HG02938 (cell line): ENCODE measurements at regions not wholly inside any gene's neighbourhood (a gene's known extent, or its start where the extent isn't known, plus 50 kb on each side); places are given as distances from the start of the nearest gene placed in this dataset.
"Not testable (repeated sequence)": the region's sequence is repeated elsewhere in the genome, so short reads cannot be mapped to it uniquely, and the experiment has no call there.

Experiments
- ATAC-seq: cut with Tn5 transposase; IDR thresholded peaks from one replicate; pipeline ENCODE4 v1.9.1; 2021; ENCODE audit warnings: mild to moderate bottlenecking, moderate library complexity; ENCODE audit not compliant: unreplicated experiment

DNA sequence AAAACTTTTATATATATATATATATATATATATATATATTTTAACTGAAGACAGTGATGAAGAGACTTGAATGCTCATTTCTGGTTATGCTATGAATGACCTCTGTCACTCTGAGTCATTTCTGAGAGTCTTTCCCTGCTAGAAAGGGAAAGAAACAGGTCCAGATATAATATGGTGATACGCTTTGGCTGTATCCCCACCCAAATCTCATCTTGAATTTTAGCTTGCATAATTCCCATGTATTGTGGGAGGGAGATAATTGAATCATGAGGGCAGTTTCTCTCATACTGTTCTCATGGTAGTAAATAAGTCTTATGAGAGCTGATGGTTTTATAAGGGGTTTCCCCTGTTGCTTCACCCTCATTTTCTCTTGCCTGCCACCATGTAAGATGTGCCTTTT is 254.1 kb upstream of the IGFBP7 start:
- ATAC-seq, result no peak

DNA sequence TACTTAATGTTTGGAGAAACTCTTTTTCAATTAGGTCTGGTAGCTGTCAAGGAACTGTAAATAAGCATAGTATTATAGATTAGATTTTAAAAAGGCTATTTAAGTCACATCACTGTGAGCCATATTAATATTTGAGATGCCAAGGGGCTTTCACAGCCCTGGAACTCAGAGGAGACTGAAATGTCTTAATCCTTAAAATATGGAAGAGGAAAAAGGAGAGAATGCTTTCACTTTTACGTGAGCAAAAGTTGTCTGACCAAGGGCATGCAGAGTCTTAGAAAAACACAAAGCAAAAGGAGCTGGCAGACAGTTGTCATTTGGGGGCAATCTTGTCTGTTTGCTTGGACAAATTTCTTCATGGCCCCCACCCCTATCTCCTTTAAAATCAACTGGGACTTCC is 253.2 kb upstream of the IGFBP7 start:
- ATAC-seq, result no peak

DNA sequence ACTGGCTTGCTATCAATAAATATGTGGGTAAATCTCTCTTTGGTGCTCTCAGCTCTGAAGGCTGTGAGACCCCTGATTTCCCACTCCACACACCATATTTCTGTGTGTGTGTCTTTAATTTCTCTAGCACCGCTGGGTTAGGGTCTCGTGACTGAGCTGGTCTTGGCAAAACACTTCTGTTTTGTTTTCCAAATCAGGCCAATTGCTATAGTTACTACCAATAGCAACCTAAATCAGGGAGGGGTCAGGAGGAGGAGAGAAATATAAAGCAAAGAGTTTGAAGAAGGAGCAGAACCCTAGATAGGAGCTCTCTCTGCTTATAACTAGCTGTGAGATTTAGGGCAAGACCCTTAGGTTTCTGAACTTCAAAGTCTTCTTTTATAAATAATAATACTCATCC is 250.5 kb upstream of the IGFBP7 start:
- no peak for ATAC-seq

DNA sequence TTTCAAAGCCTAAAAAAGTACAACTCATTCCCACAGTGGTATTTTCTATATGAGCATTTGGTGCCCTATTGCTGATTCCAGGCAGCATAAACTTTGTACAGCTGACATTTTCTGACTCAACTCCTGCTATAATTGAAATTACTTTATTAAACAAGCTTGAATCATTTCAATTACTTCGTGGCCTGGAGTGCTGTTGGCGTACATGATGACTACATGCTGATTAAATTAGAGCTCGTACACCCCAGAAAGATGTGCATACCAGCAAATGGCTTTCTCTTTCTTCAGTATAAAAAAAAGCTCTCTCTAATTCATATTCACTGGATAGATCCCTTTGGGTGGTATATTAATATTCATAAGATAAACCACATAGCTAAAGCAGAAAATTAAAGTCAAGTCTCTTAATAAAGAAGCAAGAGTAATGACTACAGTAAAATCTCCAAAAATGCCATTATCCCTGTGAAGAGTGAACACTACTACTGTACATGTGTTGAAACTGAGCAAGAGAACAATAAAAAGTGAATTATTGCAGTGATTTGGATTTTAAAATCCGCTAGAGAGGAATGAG is 245.0 kb upstream of the IGFBP7 start:
- no peak for ATAC-seq

DNA sequence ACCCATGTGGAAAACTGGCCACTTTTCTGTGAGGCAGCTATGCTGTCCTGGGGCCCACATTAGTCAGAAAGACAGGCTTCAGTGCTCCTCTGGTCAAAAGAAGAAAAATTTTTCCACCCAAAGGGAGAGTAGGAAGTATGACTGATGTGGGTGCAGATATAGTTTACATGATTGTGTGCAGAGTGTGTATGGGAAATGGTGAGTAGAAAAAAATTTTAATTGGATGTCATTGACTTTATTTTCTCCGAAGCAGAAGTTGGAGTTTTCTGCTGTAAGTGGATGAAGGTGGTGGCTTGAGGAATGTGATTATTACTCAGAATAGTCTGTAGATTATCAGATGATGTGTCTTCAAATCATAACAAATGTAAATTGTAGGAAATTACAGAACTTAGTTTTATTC is 241.5 kb upstream of the IGFBP7 start:
- ATAC-seq, result no peak

DNA sequence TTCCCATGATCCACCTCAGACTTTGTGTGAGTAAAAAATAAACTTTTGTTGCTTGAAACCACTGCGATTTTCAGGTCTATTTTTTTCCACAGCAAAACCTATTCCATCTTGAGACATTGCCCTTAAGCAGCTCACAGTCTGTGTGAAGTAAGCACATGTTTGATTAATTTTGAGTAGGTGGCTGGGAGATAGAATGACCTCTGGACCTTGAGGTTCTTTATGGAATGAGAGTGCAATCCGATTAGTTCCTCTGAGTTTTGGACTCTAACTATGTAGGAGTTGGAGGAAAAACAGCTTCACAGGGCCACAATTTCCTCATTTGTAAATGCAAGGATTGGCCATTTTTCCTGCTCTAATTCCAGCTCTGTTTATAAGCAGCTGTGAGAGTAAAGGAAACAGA is 234.1 kb upstream of the IGFBP7 start:
- ATAC-seq, result no peak

DNA sequence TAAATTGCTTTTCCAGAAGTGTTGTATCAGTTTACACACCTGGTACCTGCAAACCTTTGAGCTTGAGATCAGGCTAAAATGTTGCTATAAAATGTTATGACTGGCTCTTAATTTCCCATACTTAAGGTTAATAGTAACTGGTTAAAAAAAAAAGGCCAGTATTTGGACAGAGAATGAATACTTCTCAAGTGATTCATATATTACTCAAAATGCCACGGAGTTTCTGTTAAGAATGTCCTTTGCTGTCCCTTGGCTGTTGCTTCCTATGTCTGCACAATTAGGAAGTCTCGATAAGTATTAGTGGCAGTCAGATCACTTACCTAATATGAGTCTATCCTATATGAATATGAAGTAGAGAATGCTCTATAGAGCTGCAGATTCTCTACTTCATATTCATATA is 232.2 kb upstream of the IGFBP7 start:
- no peak for ATAC-seq

DNA sequence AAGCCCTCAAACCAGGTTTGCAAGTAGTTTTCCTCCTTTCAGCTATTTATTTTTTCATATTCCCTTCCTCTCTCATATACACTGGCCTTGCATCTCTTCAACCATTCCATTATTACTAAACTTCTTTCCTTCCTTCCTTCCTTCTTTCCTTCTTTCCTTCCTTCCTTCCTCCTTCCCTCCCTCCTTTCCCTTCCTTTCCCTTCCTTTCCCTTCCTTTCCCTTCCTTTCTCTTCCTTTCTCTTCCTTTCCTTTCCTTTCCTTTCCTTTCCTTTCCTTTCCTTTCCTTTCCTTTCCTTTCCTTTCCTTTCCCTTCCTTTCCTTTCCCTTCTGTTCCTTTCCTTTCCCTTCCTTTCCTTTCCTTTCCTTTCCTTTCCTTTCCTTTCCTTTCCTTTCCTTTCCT is 228.7 kb upstream of the IGFBP7 start:
- not testable (repeated sequence) for ATAC-seq

DNA sequence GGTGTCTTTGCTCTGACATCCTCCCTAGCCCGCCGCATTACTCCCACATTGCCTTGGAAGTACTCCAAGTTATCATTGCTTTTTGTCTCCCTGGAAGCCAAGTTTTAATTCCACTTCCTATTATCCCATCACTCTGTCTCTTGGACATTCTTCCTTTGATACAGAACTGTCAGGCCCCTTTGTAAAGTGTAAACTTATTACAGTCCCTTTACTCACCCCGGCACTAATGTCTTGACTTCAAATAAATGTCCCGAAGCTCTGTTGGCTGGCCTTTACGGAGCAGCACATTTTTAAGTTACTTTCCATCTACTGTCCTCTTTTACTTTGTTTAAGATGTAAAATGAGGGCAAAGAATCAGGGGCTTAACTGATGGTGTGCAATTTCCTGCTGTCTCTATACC is 223.5 kb upstream of the IGFBP7 start:
- ATAC-seq, result no peak

DNA sequence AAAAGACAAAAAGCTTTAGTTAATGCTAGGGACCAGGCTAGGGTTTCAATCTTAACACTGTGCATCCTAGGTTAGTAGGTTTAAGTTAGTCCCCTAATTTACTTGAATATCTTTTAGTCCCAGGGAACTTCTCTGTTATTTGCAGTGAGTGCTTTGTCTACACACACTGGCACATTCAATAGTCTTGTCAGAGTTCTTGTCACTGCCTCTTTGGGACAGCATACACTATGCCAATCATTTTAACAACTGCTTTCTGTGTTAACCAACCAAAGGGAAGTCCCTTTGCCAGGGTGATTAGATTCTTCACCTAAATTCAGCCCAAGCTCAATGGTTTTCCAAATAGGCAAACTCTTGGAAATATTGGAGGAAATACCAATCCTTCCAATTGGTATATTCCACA is 221.8 kb upstream of the IGFBP7 start:
- no peak for ATAC-seq

DNA sequence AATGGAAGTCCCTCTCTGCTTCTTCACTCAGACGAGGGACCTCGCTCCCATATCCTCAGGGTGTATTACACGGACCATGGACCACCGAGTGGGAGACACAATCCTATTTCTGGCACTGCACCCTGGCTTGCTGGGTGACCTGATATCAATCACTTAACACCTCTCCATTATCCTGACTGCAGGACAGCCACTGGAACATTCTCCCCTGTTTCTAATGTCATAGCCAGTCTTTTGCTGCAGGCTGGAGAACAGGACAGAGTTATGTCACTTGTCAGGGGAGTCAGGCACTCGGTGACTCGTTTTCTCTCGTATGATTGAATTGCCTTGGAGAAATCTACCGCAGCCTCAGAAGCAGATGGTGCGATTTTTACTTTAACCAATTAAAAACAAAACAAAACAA is 219.1 kb upstream of the IGFBP7 start:
- ATAC-seq, result no peak

DNA sequence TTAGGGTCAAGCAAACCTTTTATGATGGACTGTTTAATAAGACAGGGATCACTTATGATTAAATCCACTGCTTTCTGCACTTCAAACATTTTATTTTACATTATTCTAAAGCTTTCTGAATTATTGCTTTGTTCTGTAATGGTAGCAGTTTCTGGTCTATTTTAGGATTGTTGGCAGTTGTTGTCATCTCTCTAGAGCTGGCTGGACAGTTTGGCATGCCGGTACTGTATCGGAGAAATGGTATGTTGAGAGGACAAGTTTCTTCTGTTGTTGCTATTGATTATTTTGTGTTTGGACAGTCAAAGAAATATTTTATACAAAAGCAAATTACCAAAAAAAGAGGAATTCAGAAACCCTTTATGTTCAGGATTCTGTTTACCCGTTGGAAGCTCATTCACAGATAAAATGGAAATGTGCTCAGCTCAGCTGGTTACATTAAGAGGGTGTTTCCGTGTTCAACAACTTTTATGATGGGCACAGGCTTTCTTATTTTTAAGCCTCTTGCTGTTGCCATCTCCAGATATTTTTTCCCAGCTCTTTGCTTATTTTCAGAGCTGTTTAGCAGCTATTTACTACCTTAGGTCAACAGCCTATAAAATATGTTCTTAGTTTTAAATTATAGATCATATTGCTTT is 214.6 kb upstream of the IGFBP7 start:
- ATAC-seq, result no peak

DNA sequence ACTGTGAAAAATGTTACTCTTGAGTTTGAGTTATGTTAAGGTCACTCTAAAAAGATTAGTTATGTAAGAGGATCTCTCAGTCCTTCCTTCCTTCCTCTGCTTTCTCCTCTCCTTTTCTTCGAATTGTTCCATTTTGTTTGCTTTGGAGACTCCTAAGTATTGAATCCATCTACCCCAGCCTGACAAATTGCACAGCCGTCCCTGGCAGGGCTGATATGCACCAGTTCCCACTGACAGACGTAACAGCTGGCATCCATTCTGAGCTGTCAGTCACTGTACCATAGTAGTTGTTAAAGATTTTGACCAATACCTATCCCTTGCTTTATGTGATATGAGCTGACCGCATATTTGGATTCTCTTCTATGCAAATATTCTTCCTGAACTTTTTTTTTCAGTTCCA is 210.7 kb upstream of the IGFBP7 start:
- ATAC-seq, result no peak

DNA sequence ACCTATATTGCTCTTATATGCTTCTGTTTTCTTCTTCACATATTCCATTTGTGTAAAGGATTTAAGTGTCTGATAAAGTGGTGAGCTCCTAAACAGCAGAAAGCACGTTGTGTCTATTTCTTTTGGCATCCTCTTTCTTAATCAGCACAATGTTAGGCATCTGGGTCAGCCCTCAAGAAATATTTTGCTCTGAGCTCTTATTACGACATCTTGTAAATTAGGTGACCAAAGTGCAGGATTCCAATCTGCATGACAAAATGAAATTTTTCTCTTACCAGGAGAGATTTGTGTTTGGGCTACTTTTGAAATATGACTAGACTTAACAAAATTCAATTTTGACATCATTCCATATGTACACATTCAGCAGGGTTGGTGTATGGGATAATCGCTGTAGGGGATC is 210.0 kb upstream of the IGFBP7 start:
- no peak for ATAC-seq

DNA sequence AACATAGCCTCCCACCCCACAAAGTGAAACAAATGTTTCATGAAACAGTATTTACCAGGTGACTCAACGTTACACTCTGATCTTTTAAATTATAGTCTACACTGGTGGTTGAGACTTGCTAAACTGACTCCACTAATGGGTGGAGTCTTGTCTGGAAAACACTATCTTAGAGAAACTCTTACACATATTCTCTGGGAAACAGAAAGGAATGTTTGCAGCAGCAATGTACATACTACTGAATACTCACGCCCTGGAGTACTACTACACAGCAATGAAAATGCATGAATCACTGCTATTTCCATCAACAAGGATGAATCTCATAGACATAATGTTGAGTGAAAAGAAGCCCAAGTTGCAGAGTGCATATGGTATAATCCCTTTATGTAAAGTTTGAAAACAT is 208.5 kb upstream of the IGFBP7 start:
- no peak for ATAC-seq

DNA sequence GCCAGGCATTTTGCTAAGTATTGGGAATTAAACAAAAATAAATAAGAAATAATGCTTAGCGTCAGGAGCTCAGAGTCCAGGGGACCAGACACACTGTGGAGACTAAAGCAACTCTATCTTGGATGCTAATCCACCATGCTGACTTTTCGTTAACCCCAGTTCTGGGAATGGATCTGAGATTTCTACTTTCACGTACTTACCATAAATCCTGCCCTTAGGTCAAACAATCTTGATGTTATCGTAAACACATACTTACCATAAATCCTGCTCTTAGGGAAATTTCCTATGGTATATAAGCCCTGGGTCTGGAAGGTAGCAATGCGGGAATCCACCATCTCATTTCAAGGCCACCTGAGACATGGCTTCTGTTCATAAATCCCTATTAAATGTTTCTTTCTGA is 204.5 kb upstream of the IGFBP7 start:
- ATAC-seq, result no peak

DNA sequence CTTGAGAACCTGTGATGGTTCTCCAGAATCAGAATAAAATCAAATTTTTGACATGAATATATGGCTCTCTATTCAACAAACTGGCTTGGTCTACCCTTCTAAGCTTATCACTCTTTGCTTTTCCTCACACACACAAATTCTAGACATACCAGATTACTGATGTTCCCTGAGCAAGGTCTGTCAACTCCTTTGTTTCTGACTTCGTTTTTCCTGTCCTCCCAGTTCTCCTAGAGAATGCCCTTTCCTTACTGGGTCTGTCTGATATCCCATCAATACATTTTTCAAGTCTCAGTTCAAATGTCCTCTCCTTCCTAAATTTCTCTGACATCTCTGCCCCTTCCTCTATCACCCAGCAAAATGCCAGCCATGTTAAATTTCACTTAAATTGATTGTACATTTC is 202.1 kb upstream of the IGFBP7 start:
- no peak for ATAC-seq

DNA sequence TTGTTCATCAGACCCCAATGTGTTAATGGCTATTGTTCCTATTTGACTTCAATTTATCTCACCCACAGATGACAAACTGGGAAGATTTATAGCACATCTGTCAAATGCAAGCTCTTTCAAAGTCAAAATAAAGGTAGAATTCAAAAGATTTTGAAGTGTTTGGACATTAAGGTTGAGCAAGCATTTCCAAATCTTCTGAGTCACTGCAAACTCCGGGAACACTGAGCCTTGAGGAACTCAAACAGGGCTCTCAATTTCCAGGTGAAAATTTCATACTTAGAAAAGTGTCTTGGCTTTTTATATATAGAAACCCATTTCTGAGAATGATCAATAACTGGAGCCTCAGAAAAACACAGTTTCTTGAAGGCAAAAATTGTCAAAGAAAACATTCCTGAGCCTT is 199.5 kb upstream of the IGFBP7 start:
- ATAC-seq, result no peak

DNA sequence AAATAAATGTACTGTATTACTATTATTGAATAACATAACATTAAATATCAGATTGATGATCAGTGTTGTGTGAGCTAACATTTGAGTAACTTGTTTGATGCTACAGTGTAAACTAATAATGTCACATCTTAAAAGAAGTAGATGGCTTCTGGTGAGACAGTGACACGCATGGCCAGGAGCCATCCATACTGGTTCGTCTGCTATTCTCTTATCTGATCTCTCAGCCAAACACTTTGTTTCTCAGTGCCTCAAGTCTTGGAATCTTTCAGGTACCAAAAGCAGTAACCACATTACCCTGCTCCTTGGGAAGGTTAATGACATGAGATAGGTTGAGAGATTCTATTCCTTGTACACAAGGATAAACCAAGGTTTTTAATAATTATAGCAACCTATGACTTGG is 198.1 kb upstream of the IGFBP7 start:
- no peak for ATAC-seq

DNA sequence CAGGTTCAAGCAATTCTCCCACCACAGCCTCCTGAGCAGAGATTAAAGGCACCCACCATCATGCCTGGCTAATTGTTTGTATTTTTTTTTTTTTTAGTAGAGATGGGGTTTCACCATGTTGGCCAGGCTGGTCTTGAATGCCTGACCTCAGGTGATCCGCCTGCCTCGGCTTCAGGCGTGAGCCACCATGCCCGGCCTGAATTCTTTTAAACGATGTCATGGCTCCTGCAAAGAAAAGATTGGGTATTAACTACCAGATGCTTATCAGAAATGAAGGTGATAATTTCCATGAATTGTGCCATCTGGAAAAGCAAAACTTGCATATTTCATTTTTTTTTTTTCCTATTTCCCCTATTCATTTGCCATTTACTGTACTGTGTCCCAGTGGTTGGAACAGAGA is 195.7 kb upstream of the IGFBP7 start:
- ATAC-seq, result no peak

DNA sequence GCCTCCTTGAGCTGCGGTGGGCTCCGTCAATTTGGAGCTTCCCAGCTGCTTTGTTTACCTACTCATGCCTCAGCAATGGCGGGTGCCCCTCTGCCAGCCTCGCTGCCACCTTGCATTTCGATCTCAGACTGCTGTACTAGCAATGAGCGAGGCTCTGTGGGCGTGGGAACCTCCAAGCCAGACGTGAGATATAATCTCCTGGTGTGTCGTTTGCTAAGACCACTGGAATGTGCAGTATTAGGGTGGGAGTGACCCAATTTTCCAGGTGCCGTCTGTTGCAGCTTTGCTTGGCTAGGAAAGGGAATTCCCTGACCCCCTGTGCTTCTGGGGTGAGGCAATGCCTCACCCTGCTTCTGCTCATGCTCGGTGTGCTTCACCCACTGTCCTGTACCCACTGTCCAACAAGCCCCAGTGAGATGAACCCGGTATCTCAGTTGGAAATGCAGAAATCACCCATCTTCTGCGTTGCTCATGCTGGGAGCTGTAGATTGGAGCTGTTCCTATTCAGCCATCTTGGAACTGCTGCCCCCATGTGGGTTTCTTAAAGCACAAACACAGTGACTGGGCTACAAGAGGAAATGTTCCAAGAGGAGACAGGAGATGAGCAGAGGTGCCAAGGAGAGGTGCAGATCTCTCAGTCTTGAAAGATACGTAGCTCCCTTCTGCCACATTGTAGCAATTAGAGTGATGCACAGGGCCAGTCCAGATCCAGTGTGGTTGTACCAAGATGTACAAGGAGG is 193.0 kb upstream of the IGFBP7 start:
- no peak for ATAC-seq

DNA sequence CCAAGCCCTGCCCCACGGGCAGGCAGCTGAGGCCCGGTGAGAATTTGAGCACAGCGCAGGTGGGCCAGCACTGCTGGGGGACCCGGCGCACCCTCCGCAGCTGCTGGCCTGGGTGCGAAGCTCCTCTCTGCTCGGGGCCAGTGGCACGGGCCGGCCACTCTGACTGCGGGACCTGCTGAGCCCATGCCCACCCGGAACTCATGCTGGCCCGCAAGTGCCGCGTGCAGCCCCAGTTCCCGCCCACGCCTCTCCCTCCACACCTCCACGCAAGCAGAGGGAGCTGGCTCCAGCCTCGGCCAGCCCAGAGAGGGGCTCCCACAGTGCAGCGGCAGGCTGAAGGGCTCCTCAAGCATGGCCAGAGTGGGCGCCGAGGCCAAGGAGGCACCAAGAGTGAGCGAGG is 190.1 kb upstream of the IGFBP7 start:
- ATAC-seq, result not testable (repeated sequence)

DNA sequence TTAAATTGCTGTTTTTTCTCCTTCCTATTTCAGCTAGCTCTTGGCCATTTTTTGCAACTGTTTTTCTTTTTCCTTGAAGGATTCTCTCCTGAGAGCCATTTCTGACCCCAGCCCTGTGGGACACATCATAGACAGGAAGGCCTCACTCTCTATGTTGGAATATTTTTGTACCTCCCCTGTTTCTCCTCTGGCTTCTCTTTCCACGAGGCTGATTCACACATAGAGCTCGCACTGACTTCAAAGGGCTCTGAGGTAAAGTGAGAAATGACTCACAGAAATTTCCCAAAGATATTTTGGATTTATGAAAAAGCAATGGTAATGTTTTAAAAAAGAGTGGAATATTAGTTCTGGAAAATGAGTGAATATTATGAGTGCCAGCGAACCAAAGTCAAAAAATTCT is 181.7 kb upstream of the IGFBP7 start:
- ATAC-seq, result no peak
